ENCODE measurements at regions not wholly inside any gene's neighbourhood (a gene's known extent, or its start where the extent isn't known, plus 50 kb on each side); places are given as distances from the start of the nearest gene placed in this dataset.
"Not testable (repeated sequence)": the region's sequence is repeated elsewhere in the genome, so short reads cannot be mapped to it uniquely, and the experiment has no call there.

DNA sequence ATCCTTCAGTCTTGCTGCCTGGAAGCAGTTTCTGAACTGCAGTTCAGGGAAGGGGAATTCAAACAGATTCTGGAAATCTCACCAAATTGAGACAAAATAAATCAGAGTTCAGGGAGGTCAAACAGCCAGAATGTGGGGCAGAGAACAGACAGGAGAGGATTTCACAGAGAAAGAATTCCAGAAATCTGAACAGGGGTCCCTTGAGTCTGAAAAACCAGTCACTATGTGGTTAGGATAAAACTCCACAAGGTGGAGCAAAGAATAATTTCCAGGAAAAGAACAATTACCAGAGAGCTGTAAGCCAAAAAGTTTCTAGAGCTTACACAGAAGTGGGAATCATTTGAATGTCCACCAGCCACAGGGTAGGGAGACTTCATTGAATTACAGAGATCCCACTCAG is 84.7 kb downstream of the URB2 start:
- H3K27me3 Mint-ChIP-seq (ENCODE audit: low read depth) = peaks cover 9% of the 10 kb centered on the region
- H3K36me3 Mint-ChIP-seq (ENCODE audit: insufficient read depth) = no peaks in the 10 kb centered on the region
- H3K4me1 Mint-ChIP-seq (ENCODE audit: low read depth) = no peaks in the 10 kb centered on the region
- DNase-seq (no peak), ATAC-seq (no peak)
- no peak overlapping the region for H3K4me3 Mint-ChIP-seq
- H3K9me3 Mint-ChIP-seq = peaks cover 9% of the 10 kb centered on the region

GRCh38 chr1:229714306-229714705 is 88.3 kb downstream of the URB2 start:
- H3K36me3 Mint-ChIP-seq (ENCODE audit: insufficient read depth) = no peaks in the 10 kb centered on the region
- H3K27me3 Mint-ChIP-seq (ENCODE audit: low read depth) = peaks cover 3% of the 10 kb centered on the region
- H3K4me3 Mint-ChIP-seq = no peak overlapping the region
- no peaks in the 10 kb centered on the region for H3K4me1 Mint-ChIP-seq (ENCODE audit: low read depth)
- no peak for ATAC-seq
- H3K9me3 Mint-ChIP-seq = no peaks in the 10 kb centered on the region
- no peak for DNase-seq

- Mint-ChIP-seq H3K4me3 (no peak overlapping the region), H3K4me1 (ENCODE audit: low read depth) (no peaks in the 10 kb centered on the region), H3K9me3 (no peaks in the 10 kb centered on the region), H3K36me3 (ENCODE audit: insufficient read depth) (no peaks in the 10 kb centered on the region), H3K27me3 (ENCODE audit: low read depth) (peaks cover 5% of the 10 kb centered on the region)
- ATAC-seq (peak in 1 of 2 donors; percentile 38), DNase-seq (peak; percentile 12)
Measured at GRCh38 chr1:229714964-229715603, 89.0 kb downstream of the URB2 start.

GRCh38 chr1:229716069-229716468 is 90.0 kb downstream of the URB2 start:
- DNase-seq = no peak
- no peak for ATAC-seq
- no peak overlapping the region for H3K4me3 Mint-ChIP-seq
- no peaks in the 10 kb centered on the region for H3K4me1 Mint-ChIP-seq (ENCODE audit: low read depth)
- H3K36me3 Mint-ChIP-seq (ENCODE audit: insufficient read depth) = no peaks in the 10 kb centered on the region
- H3K27me3 Mint-ChIP-seq (ENCODE audit: low read depth) = peaks cover 4% of the 10 kb centered on the region
- H3K9me3 Mint-ChIP-seq = no peaks in the 10 kb centered on the region

- Mint-ChIP-seq H3K27me3 (ENCODE audit: low read depth) (peaks cover 6% of the 10 kb centered on the region), H3K36me3 (ENCODE audit: insufficient read depth) (no peaks in the 10 kb centered on the region), H3K4me1 (ENCODE audit: low read depth) (no peaks in the 10 kb centered on the region), H3K4me3 (no peak overlapping the region), H3K9me3 (no peaks in the 10 kb centered on the region)
- ATAC-seq (no peak), DNase-seq (no peak)
Measured at GRCh38 chr1:229716704-229717103, 90.7 kb downstream of the URB2 start.

DNA sequence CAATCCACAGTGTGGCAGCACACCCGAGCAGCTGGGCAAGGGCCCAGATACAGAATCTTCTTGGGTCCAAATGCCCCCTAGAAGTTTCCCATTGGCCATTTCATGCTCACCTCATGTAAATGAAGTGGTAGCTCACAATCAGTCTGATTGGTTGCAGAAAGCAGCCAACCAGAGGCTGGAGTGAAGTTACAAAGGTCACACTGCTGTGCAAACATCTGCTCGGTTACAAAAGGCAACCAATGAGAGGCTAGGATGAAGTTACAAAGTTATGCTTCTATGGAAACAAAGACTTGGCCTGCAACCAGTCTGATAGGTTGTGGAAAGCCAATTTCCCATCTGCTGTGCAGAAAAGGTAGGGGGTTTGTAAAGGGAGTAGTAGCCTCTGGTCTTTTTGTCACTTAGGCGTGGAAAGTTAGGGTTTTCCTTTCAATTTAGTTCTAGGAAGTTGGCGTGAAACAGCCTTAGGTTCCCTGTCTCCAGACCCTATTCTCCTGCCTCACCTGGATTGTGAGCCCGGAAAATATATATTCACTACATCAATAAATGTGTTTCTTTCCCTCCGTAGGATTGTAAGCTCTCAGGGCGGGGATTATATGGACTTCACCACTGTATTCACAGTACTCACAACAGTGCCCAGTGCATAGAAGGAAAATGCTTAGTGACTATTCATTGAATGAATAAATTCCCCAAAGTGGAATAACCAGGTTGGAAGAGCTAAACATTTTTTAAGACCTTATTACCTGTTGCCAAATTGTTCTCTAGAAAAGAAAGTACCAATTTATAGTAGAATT is 91.9 kb downstream of the URB2 start:
- Mint-ChIP-seq H3K36me3 (ENCODE audit: insufficient read depth) (no peaks in the 10 kb centered on the region), H3K27me3 (ENCODE audit: low read depth) (peaks cover 7% of the 10 kb centered on the region), H3K9me3 (no peaks in the 10 kb centered on the region), H3K4me3 (no peak overlapping the region), H3K4me1 (ENCODE audit: low read depth) (no peaks in the 10 kb centered on the region)
- DNase-seq = no peak
- no peak for ATAC-seq

GRCh38 chr1:229726061-229726460 is 100.0 kb downstream of the URB2 start:
- no peak overlapping the region for H3K4me3 Mint-ChIP-seq
- no peaks in the 10 kb centered on the region for H3K4me1 Mint-ChIP-seq (ENCODE audit: low read depth)
- no peak for DNase-seq
- ATAC-seq = no peak
- H3K9me3 Mint-ChIP-seq = no peaks in the 10 kb centered on the region
- H3K36me3 Mint-ChIP-seq (ENCODE audit: insufficient read depth) = no peaks in the 10 kb centered on the region
- H3K27me3 Mint-ChIP-seq (ENCODE audit: low read depth) = peaks cover 3% of the 10 kb centered on the region

DNA sequence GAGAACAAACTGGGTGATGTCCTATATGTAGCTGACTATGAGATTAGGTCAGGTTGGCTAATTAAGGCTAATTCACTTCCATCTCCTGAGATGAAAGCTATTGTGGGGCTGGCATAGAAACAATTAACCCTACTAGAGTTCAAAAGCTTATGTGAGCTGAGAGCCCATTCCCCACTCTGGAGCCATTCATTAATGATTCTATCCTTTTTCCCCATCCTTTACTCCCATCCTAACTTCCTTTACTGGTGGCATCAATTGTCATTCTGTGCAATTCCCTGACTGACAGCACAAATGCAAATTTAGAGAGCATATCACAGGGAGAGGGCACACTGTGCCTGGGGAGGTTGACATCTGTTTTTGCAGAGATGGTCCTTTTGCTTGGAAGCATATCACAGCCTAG is 103.9 kb downstream of the URB2 start:
- Mint-ChIP-seq H3K27me3 (ENCODE audit: low read depth) (peaks cover 9% of the 10 kb centered on the region), H3K9me3 (peaks cover 4% of the 10 kb centered on the region), H3K36me3 (ENCODE audit: insufficient read depth) (no peaks in the 10 kb centered on the region), H3K4me3 (no peak overlapping the region), H3K4me1 (ENCODE audit: low read depth) (no peaks in the 10 kb centered on the region)
- ATAC-seq = no peak
- no peak for DNase-seq

DNA sequence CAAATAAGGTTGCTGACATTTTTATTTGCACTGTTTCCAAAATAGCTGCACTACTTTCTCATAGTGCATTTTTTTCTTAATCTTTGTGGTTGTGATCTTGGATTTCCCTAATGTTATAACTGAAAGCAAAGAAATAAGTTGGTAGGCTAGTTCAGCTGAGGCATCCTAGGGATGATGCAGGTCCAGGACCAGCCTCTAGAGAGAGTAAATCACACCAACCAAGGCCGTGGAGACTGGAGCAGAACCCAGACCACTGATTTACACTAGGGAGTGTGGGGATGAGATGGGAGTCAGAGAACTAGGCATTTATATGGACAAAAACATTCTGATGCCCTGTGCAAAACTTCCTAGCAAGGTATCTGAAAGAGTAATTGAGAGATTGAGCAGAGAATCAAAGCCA is 104.5 kb downstream of the URB2 start:
- H3K4me3 Mint-ChIP-seq = no peak overlapping the region
- no peaks in the 10 kb centered on the region for H3K4me1 Mint-ChIP-seq (ENCODE audit: low read depth)
- no peak for DNase-seq
- H3K9me3 Mint-ChIP-seq = peaks cover 4% of the 10 kb centered on the region
- peaks cover 9% of the 10 kb centered on the region for H3K27me3 Mint-ChIP-seq (ENCODE audit: low read depth)
- no peak for ATAC-seq
- no peaks in the 10 kb centered on the region for H3K36me3 Mint-ChIP-seq (ENCODE audit: insufficient read depth)

DNA sequence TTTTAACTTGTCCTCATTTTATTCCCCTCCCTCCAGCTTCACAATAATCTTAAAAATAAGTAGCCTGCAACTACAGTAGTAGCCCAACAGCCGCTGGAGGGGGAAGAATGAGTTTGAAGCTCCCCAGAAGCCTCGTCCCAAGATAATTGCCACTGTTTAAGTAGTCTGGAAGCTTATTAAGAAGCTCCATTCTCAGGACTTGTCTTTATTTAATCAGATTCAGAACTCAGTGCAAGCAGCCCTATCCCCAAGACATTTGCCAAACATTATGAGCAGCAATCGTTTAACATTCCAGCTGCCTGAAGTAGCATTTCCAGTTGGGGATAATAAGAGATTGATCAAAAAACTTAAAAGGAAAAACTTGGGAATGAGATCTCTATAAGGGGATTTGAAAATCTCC is 106.0 kb downstream of the URB2 start:
- ATAC-seq = no peak
- no peak overlapping the region for H3K4me3 Mint-ChIP-seq
- no peak for DNase-seq

GRCh38 chr1:229736376-229736775 is 110.3 kb downstream of the URB2 start:
- Mint-ChIP-seq H3K27me3 (ENCODE audit: low read depth) (peaks cover 12% of the 10 kb centered on the region), H3K36me3 (ENCODE audit: insufficient read depth) (no peaks in the 10 kb centered on the region), H3K4me3 (no peak overlapping the region), H3K9me3 (peaks cover 15% of the 10 kb centered on the region), H3K4me1 (ENCODE audit: low read depth) (peaks cover 14% of the 10 kb centered on the region)
- ATAC-seq (no peak), DNase-seq (no peak)

More for the DNA sequence above, 106.0 kb downstream of the URB2 start:
- Mint-ChIP-seq H3K4me1 (ENCODE audit: low read depth) (no peaks in the 10 kb centered on the region), H3K9me3 (peaks cover 13% of the 10 kb centered on the region), H3K36me3 (ENCODE audit: insufficient read depth) (no peaks in the 10 kb centered on the region), H3K27me3 (ENCODE audit: low read depth) (peaks cover 9% of the 10 kb centered on the region)

- Mint-ChIP-seq H3K9me3 (peaks cover 16% of the 10 kb centered on the region), H3K4me1 (ENCODE audit: low read depth) (peaks cover 14% of the 10 kb centered on the region), H3K27me3 (ENCODE audit: low read depth) (peaks cover 20% of the 10 kb centered on the region)
- DNase-seq; H3K4me3 Mint-ChIP-seq; H3K36me3 Mint-ChIP-seq (ENCODE audit: insufficient read depth); ATAC-seq: not testable (repeated sequence)
Measured at GRCh38 chr1:229742614-229743013, 116.6 kb downstream of the URB2 start.

DNA sequence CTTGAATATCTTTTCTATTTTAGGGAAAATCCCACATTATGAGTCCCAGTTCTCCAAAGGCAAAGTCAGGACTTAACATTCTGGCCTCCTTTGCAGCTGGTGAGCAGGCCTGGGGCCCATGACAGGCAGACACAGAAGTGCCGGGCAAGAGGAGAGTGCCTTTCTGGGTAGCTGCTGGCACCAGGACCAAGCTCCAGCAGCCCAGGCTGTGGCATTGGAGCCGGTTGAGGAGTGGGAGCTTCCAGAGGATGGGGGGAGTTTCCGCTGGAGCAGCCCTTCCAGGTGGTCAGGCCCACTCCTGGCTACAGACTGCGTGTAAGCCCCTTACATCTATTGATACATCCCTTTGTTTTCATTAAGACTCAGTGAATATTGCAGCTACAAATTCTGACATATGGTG is 123.9 kb downstream of the URB2 start:
- H3K36me3 Mint-ChIP-seq (ENCODE audit: insufficient read depth) = no peaks in the 10 kb centered on the region
- no peaks in the 10 kb centered on the region for H3K9me3 Mint-ChIP-seq
- H3K4me1 Mint-ChIP-seq (ENCODE audit: low read depth) = peaks cover 13% of the 10 kb centered on the region
- H3K27me3 Mint-ChIP-seq (ENCODE audit: low read depth) = peaks cover 23% of the 10 kb centered on the region
- ATAC-seq (no peak), DNase-seq (no peak)
- H3K4me3 Mint-ChIP-seq = no peak overlapping the region

DNA sequence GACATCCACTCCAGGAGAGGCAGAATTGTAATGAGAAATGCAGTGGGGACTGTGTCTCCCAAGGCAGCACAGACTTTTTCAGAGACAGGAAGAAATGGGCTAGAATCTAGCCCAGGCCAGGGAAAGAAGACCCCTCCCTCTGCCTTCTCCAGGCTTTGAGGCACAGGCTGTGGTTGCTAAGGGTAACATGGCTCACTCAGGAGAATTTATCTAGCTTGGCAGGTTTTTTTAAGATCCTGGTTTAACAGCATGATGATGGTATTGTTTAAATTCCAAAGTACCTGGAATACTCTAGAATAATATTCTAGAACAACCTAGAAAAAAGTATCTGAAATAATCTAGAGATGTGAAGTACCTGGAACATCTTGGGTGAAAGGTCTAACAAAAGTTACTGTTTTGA is 125.6 kb downstream of the URB2 start:
- Mint-ChIP-seq H3K36me3 (ENCODE audit: insufficient read depth) (no peaks in the 10 kb centered on the region), H3K4me1 (ENCODE audit: low read depth) (peaks cover 13% of the 10 kb centered on the region), H3K27me3 (ENCODE audit: low read depth) (peaks cover 15% of the 10 kb centered on the region), H3K4me3 (no peak overlapping the region), H3K9me3 (no peaks in the 10 kb centered on the region)
- DNase-seq = no peak
- no peak for ATAC-seq

DNA sequence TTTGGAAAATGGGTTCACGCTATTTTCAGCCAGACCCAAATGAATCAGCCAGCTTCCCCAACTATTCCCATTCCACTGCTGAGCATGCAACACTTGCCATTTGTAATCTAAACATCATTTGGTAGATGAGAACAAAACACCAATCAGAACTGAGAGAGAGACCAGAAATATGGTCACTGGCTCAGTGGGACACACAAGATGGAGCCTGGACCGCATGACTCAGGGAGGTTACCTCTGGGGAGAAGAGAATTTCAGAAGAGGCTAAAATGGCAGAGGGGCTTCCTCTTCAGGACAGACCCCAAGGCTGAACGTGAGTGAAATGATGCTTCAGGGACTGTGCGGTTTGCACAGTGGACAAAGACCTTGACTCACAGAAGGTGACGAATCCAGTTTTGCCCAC is 126.6 kb downstream of the URB2 start:
- H3K4me1 Mint-ChIP-seq (ENCODE audit: low read depth) = peaks cover 13% of the 10 kb centered on the region
- peaks cover 6% of the 10 kb centered on the region for H3K9me3 Mint-ChIP-seq
- peaks cover 11% of the 10 kb centered on the region for H3K27me3 Mint-ChIP-seq (ENCODE audit: low read depth)
- ATAC-seq (no peak), DNase-seq (no peak)
- H3K36me3 Mint-ChIP-seq (ENCODE audit: insufficient read depth) = no peaks in the 10 kb centered on the region
- no peak overlapping the region for H3K4me3 Mint-ChIP-seq

Measured in activated T-cell treated with anti-CD3 and anti-CD28 coated beads, Interleukin-2, amount 50 U/mL, for 4 hours (primary cell).